Bronchial epithelial cell (primary cell): ENCODE measurements at regions not wholly inside any gene's neighbourhood (a gene's known extent, or its start where the extent isn't known, plus 50 kb on each side); places are given as distances from the start of the nearest gene placed in this dataset.

Source experiments
- DNase-seq: peaks from one replicate; pipeline ENCODE4 v3.0.0-alpha.2; 2010; ENCODE audit warnings: low read depth
- FAIRE-seq: peaks from 2 replicates; lab custom pipeline; 2011; peaks lifted over from hg19 to GRCh38; lab: Jason Lieb, UNC
- H3K27me3 ChIP-seq: 2 replicates; pipeline ENCODE4 v1.5.1; 2011; ENCODE audit warnings: low read length; ENCODE audit not compliant: control insufficient read depth, insufficient read depth
- H3K36me3 ChIP-seq: 2 replicates; pipeline ENCODE4 v1.5.1; 2011; ENCODE audit warnings: low read length; ENCODE audit not compliant: control insufficient read depth, insufficient read depth
- H3K4me3 ChIP-seq: 2 replicates; pipeline ENCODE4 v1.5.1; 2011; ENCODE audit warnings: mild to moderate bottlenecking, low read depth, low read length, control low read depth
- CTCF ChIP-seq: IDR thresholded peaks from 2 replicates; pipeline ENCODE4 v1.5.1; 2011; ENCODE audit warnings: mild to moderate bottlenecking, moderate library complexity, low read length, control low read depth, inconsistent platforms; ENCODE audit not compliant: insufficient read depth, severe bottlenecking

DNA sequence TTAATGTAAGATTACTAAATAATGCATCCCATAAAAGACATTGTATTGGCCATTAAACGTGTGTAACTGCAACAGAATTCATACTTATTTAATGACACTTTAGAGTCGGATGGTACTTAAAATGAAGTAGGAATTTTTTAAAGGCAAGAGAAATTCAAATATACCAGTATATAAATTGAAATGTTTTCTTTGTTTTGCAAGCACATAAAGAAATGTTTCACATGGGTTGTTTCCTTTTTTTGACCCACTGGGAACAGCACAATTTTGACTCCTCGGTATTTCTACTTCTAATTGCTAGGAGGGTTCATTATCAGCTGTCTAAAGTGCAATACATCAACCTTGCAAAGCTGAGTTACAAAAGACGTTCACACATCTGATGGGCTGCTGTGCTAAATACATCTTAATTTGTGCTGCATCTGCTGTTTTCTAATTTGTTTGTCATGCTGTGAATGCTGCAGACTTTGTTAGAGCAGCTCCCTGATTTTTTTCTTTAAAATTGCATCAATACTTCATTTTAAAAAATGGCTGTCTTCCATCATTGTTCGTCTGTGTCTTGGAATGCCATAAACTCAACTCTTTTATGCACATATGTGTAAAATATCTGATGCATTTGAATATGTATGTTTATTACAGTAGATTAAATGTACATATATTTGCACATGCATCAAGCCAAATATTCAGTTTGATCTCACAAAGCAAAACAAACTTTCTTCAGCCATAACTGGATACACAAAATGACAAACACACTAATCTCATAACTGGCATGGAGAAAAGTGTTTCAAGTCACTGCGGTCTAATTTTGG lies 454.0 kb upstream of the GRAMD2B start:
- Histone ChIP-seq H3K4me3 (no peak overlapping the region), H3K36me3 (no peaks in the 10 kb centered on the region), H3K27me3 (no peaks in the 10 kb centered on the region)
- TF ChIP-seq CTCF, result no peak
- FAIRE-seq, result no peak
- DNase-seq, result no peak

GRCh38 chr5:125969814-125970171 lies 453.4 kb upstream of the GRAMD2B start:
- Histone ChIP-seq H3K4me3 (no peak overlapping the region), H3K27me3 (no peaks in the 10 kb centered on the region), H3K36me3 (no peaks in the 10 kb centered on the region)
- TF ChIP-seq CTCF, result no peak
- DNase-seq (no peak), FAIRE-seq (no peak)

DNA sequence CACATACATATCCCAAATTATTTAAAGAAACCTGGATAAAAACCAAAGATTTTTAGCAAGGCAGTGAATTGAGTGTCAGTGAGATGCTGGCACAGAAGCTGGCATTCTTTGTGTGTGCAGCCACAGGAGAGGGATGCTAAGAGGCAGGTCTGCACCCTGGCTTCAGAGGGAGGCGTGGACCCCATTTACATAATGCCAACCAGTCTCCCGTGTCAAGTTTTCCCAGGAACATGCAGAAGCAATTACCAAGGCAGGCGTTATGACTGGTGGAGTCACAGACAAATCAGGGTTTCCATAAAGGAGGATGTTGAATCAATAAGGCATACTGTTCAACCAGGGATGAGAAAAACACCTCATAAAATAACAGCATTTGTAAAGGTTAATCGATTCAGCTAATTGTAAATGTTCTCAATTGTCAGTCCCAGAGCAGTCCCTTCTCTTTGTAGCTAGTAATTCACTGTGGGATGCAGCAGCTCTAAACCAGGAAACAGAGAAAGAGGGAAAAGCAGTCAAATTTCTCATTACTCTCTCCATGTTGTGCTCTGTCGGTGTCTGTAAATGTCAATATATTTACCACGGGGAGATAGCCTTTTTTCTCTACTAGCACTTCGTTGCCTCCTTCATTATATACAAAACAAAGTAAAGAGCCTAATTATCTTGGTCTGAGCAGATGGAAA lies 452.4 kb upstream of the GRAMD2B start:
- DNase-seq (no peak), FAIRE-seq (no peak)
- H3K27me3 ChIP-seq, result no peaks in the 10 kb centered on the region
- H3K4me3 ChIP-seq, result no peak overlapping the region
- TF ChIP-seq CTCF, result no peak
- H3K36me3 ChIP-seq, result no peaks in the 10 kb centered on the region

DNA sequence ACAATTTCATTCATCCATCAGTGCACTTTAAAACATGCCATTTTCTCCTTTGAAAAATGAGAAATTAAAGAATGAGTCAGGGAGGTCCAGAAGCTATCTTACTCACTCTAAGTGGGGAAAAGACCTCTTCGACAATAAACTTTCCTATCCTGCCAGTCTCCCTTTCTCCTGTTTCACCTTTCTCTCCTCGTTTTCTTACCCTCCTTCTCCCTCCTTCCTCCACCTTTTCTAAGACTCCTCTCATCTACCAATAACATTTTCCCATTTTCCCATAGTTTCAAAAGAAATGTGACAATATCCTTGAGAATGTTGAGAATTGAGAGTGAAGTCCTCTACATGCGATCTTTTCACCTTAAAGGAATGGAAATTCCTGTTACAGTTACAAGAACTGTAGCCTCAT lies 450.5 kb upstream of the GRAMD2B start:
- FAIRE-seq (no peak), DNase-seq (no peak)
- no peak for TF ChIP-seq CTCF
- Histone ChIP-seq H3K27me3 (no peaks in the 10 kb centered on the region), H3K36me3 (no peaks in the 10 kb centered on the region), H3K4me3 (no peak overlapping the region)

GRCh38 chr5:125974679-125975078 lies 448.5 kb upstream of the GRAMD2B start:
- Histone ChIP-seq H3K4me3 (no peak overlapping the region), H3K27me3 (no peaks in the 10 kb centered on the region), H3K36me3 (no peaks in the 10 kb centered on the region)
- no peak for TF ChIP-seq CTCF
- no peak for FAIRE-seq
- DNase-seq, result no peak
